GM23248 (cell line): ENCODE measurements at regions not wholly inside any gene's neighbourhood (a gene's known extent, or its start where the extent isn't known, plus 50 kb on each side); places are given as distances from the start of the nearest gene placed in this dataset.

Experiments used
- DNase-seq: peaks from one replicate; pipeline ENCODE4 v3.0.0-alpha.2; 2015
- H2AFZ ChIP-seq: fragments of 200-600 bp; sonication (generic); 2 replicates; pipeline ENCODE4 v1.6.1; 2016; ENCODE audit warnings: antibody characterized with exemption
- H3F3A ChIP-seq: fragments of 200-600 bp; sonication (generic); 2 replicates; pipeline ENCODE4 v1.6.1; 2016; ENCODE audit warnings: mild to moderate bottlenecking, antibody characterized with exemption, mixed run types; ENCODE audit not compliant: insufficient read depth
- H3K27ac ChIP-seq: fragments of 200-600 bp; sonication (generic); 2 replicates; pipeline ENCODE4 v1.5.1; 2016; ENCODE audit warnings: mild to moderate bottlenecking
- H3K27me3 ChIP-seq: fragments of 200-600 bp; sonication (generic); replicated peaks from 2 replicates; pipeline ENCODE4 v1.6.1; 2016; ENCODE audit warnings: mild to moderate bottlenecking; ENCODE audit not compliant: insufficient read depth
- H3K36me3 ChIP-seq: fragments of 200-600 bp; sonication (generic); 2 replicates; pipeline ENCODE4 v1.6.1; 2016; ENCODE audit warnings: low read depth, mild to moderate bottlenecking
- H3K4me1 ChIP-seq: fragments of 200-600 bp; sonication (generic); 2 replicates; pipeline ENCODE4 v1.6.1; 2016; ENCODE audit warnings: mild to moderate bottlenecking; ENCODE audit not compliant: insufficient read depth
- H3K4me2 ChIP-seq: fragments of 200-600 bp; sonication (generic); one replicate; pipeline ENCODE4 v1.6.1; 2016; ENCODE audit warnings: mild to moderate bottlenecking; ENCODE audit not compliant: unreplicated experiment
- H3K4me3 ChIP-seq: fragments of 200-600 bp; sonication (generic); 2 replicates; pipeline ENCODE4 v1.5.1; 2016; ENCODE audit warnings: mild to moderate bottlenecking
- H3K79me2 ChIP-seq: fragments of 200-600 bp; sonication (generic); 2 replicates; pipeline ENCODE4 v1.6.1; 2016; ENCODE audit warnings: mild to moderate bottlenecking; ENCODE audit not compliant: insufficient read depth
- H3K9ac ChIP-seq: fragments of 200-600 bp; sonication (generic); 2 replicates; pipeline ENCODE4 v1.6.1; 2016; ENCODE audit warnings: mild to moderate bottlenecking
- H3K9me2 ChIP-seq: fragments of 200-600 bp; sonication (generic); 2 replicates; pipeline ENCODE4 v1.6.1; 2016; ENCODE audit warnings: mixed run types, mild to moderate bottlenecking, moderate library complexity; ENCODE audit not compliant: insufficient read depth
- H3K9me3 ChIP-seq: fragments of 200-600 bp; sonication (generic); one replicate; pipeline ENCODE4 v1.6.1; 2017; ENCODE audit warnings: low read depth
- H4K20me1 ChIP-seq: fragments of 200-600 bp; sonication (generic); 2 replicates; pipeline ENCODE4 v1.6.0; 2016; ENCODE audit not compliant: insufficient read depth
- EZH2 ChIP-seq: fragments of 200-600 bp; sonication (generic); IDR thresholded peaks from 2 replicates; pipeline ENCODE4 v1.6.1; 2018; ENCODE audit warnings: antibody characterized with exemption, mild to moderate bottlenecking; ENCODE audit not compliant: insufficient read depth, poor library complexity, severe bottlenecking
- EZH2phosphoT487 ChIP-seq: fragments of 200-600 bp; sonication (generic); IDR thresholded peaks from 2 replicates; pipeline ENCODE4 v1.6.1; 2018; ENCODE audit warnings: antibody characterized with exemption, moderate library complexity, mild to moderate bottlenecking, low read depth; ENCODE audit not compliant: insufficient read depth
- WGBS, 2 experiments: methylation state at CpG; one replicate each; pipeline ENCODE4 v1.1.6; 2015 to 2017; ENCODE audit warnings: low lambda C conversion rate in 2 of 2, low coverage in 1 of 2; ENCODE audit errors: missing lambda C conversion rate in 2 of 2; 5-methylcytosine and 5-hydroxymethylcytosine counted together
- in situ Hi-C: fragments of 300-500 bp; cut with MboI; formaldehyde crosslinking; loops from 2 replicates; pipeline ENCODE4 v1.15.0; 2020

DNA sequence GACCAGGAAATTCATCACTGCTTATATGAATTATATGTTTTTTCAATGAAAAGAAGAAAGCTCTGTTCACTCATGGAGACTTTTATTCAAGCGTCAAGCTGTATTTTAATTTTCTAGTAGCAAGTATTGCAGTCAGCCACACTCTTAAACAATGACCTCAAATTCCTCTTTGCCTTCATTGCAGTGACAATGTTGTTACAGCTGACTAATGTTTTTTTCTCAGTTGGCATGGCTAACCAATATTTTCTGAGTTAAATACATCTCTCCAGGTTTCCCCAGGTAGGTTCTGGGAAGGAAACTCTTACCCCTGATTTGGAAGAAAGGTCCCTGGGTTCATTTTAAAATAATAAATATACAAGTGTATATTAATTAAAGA is 241.5 kb downstream of the WDR11 start:
- in situ Hi-C loops, result no loop called here
- Histone ChIP-seq H4K20me1 (no peaks in the 10 kb centered on the region), H3K27me3 (no peaks in the 10 kb centered on the region), H3K4me3 (no peak overlapping the region), H3K79me2 (no peaks in the 10 kb centered on the region), H3K27ac (no peak overlapping the region), H3K36me3 (no peaks in the 10 kb centered on the region), H3K9me3 (no peaks in the 10 kb centered on the region), H3K4me1 (no peaks in the 10 kb centered on the region), H2AFZ (no peak overlapping the region), H3K9me2 (no peaks in the 10 kb centered on the region), H3F3A (no peaks in the 10 kb centered on the region), H3K9ac (no peak overlapping the region), H3K4me2 (no peak overlapping the region)
- no peak for DNase-seq
- WGBS, 2 experiments, result 26 to 35% methylated on average over 1 of the region's 1 CpG
- TF ChIP-seq EZH2phosphoT487, result no peak
- no peak for TF ChIP-seq EZH2

DNA sequence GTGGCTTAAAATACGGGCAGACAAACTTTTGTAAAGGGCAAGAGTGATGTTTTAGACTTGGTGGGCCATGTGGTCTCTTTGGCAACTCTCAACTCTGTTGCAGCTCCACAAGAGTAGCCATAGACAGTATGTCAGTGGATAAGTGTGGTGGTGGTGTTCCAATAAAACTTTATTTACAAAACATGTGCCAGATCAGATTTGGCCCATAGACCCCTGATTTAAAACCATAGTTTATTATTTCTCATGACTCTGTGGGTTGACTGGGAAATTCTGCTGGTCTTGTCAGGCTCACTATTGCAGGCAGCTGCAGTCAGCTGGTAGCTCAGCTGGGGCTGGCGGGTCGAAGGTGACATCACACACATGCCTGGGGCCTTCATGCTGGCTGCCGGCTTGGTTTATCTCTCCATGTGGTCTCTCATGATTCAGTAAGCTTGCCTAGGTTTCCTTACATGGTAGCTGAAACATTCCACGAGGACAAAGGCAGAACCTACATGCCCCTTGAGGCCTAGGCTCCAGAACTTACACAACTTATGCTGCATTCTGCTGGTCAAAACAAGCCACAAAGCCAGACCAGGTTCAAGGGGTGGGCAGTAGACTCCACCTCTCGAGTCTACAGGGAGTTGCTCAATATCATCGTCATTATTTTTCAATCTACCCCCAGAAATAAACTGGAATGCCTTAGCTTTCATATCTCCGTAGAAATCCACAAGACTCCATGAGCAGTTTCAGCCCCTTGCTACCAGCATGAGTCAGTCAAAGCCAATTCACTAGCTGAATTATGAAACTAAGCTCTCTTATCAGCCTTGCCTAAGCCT is 245.7 kb downstream of the WDR11 start:
- Histone ChIP-seq H3K27ac (no peak overlapping the region), H2AFZ (no peak overlapping the region), H3K4me3 (no peak overlapping the region), H3K9me3 (peaks cover 5% of the 10 kb centered on the region), H3F3A (no peaks in the 10 kb centered on the region), H3K36me3 (no peaks in the 10 kb centered on the region), H3K27me3 (no peaks in the 10 kb centered on the region), H3K79me2 (no peaks in the 10 kb centered on the region), H3K9ac (no peak overlapping the region), H4K20me1 (no peaks in the 10 kb centered on the region), H3K9me2 (no peaks in the 10 kb centered on the region), H3K4me1 (no peaks in the 10 kb centered on the region), H3K4me2 (no peak overlapping the region)
- TF ChIP-seq EZH2 (no peak), EZH2phosphoT487 (no peak)
- WGBS, 2 experiments, result 34 to 39% methylated on average over 8 of the region's 8 CpGs
- DNase-seq, result no peak
- in situ Hi-C loops, result no loop called here

DNA sequence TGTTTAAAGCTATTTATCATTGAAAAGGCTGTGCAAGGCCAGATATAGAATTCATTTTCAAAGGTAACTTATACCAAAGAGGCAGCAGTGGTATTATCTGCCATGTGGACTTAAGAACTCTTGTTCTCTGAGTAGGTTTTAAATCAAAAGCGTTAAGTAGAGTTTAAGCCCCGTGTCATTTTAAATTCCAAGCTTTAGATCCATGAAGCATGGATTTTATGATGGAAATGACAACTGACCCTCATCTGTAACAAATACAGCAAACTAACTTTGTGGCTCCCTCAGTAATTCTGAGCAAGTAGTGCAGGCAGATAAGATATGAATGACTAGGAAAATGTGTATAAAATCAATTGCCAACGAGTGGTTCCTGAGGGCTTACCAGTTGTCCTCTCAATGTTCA is 247.0 kb downstream of the WDR11 start:
- Histone ChIP-seq H3K27ac (no peak overlapping the region), H3K4me1 (no peaks in the 10 kb centered on the region), H3K27me3 (no peaks in the 10 kb centered on the region), H3K9me2 (no peaks in the 10 kb centered on the region), H3K79me2 (no peaks in the 10 kb centered on the region), H2AFZ (no peak overlapping the region), H3K9me3 (peaks cover 5% of the 10 kb centered on the region), H4K20me1 (no peaks in the 10 kb centered on the region), H3K4me2 (no peak overlapping the region), H3K4me3 (no peak overlapping the region), H3F3A (no peaks in the 10 kb centered on the region), H3K36me3 (no peaks in the 10 kb centered on the region), H3K9ac (no peak overlapping the region)
- WGBS, 2 experiments, result 10 to 20% methylated on average over 3 of the region's 3 CpGs
- DNase-seq, result no peak
- in situ Hi-C loops, result no loop called here
- no peak for TF ChIP-seq EZH2
- no peak for TF ChIP-seq EZH2phosphoT487

DNA sequence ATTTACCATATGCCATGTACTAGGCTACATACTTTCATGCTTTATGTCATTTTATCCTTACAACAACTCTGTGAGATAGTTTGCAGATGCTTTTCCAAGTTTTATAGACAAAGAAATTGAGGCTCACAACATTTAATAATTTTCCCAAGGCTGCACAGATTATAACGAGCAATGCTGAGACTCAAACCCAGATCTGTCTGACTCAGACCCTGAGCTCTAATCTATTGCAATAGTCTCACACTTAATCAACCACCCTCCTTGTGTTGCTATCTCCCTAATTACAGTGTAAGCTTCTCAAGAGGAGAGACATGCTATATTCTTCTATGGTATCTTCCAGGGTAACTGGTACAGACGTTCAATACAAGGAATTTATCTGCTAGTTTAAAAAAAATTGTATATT is 247.6 kb downstream of the WDR11 start:
- H3F3A ChIP-seq, result no peaks in the 10 kb centered on the region

More for the DNA sequence above, 247.6 kb downstream of the WDR11 start:
- Histone ChIP-seq H2AFZ (no peak overlapping the region), H3K9ac (no peak overlapping the region), H3K4me3 (no peak overlapping the region), H4K20me1 (no peaks in the 10 kb centered on the region), H3K27me3 (no peaks in the 10 kb centered on the region), H3K36me3 (no peaks in the 10 kb centered on the region), H3K27ac (no peak overlapping the region), H3K4me2 (no peak overlapping the region), H3K79me2 (no peaks in the 10 kb centered on the region), H3K9me2 (no peaks in the 10 kb centered on the region), H3K9me3 (peaks cover 5% of the 10 kb centered on the region), H3K4me1 (no peaks in the 10 kb centered on the region)
- no peak for DNase-seq
- 25 to 33% methylated on average over 2 of the region's 2 CpGs for WGBS, 2 experiments
- in situ Hi-C loops, result no loop called here
- TF ChIP-seq EZH2phosphoT487 (no peak), EZH2 (no peak)
